MCF 10A (cell line): ENCODE measurements at regions not wholly inside any gene's neighbourhood (a gene's known extent, or its start where the extent isn't known, plus 50 kb on each side); places are given as distances from the start of the nearest gene placed in this dataset.
A peak's percentile ranks its signal among the peaks of the same experiment; 100 is the strongest.

Experiments
- BruUV-seq: library from RNA; stranded (reverse); fragments of 400-500 nt; replicated peaks from 2 replicates; lab custom pipeline; 2021; lab: Mats Ljungman, UMichigan
- CTCF ChIA-PET: fragments of 300-600 bp; sonication (Branson Sonifier 250); formaldehyde crosslinking; extraction: SDS; loops from one replicate; lab custom pipeline; 2021; ENCODE audit warnings: antibody characterized with exemption, inconsistent platforms; lab: Yijun Ruan, JAX
- POLR2A ChIA-PET: fragments of 300-600, 350-650 bp; sonication (Branson Sonifier 250); formaldehyde crosslinking; extraction: SDS; loops from one replicate; lab custom pipeline; 2020; ENCODE audit warnings: antibody characterized with exemption, inconsistent platforms; lab: Yijun Ruan, JAX
- DNase-seq: peaks from one replicate; pipeline ENCODE4 v3.0.0-alpha.2; 2018; ENCODE audit not compliant: unreplicated experiment
- H3K27ac Mint-ChIP-seq: one replicate; pipeline ENCODE4 v1.8.0; 2022; ENCODE audit warnings: mild to moderate bottlenecking, low read depth, mixed read lengths; ENCODE audit not compliant: unreplicated experiment
- H3K27me3 Mint-ChIP-seq: one replicate; pipeline ENCODE4 v1.8.0; 2022; ENCODE audit warnings: mixed read lengths; ENCODE audit not compliant: insufficient read depth, unreplicated experiment
- H3K36me3 Mint-ChIP-seq: one replicate; pipeline ENCODE4 v1.8.0; 2022; ENCODE audit warnings: mild to moderate bottlenecking, moderate library complexity, mixed read lengths; ENCODE audit not compliant: insufficient read depth, unreplicated experiment
- H3K4me1 Mint-ChIP-seq: one replicate; pipeline ENCODE4 v1.8.0; 2022; ENCODE audit warnings: mixed read lengths; ENCODE audit not compliant: insufficient read depth, unreplicated experiment
- H3K4me3 Mint-ChIP-seq: one replicate; pipeline ENCODE4 v1.8.0; 2022; ENCODE audit warnings: mild to moderate bottlenecking, moderate library complexity, mixed read lengths; ENCODE audit not compliant: unreplicated experiment
- H3K9me3 Mint-ChIP-seq: one replicate; pipeline ENCODE4 v1.8.0; 2022; ENCODE audit warnings: mixed read lengths; ENCODE audit not compliant: unreplicated experiment
- intact Hi-C: fragments of 100-400 bp; cut with micrococcal nuclease; formaldehyde crosslinking; loops from 2 replicates; pipeline ENCODE4 v1.14.1; 2022
- TF ChIP-seq, protein P1 (sequence below): fragments of 200-600 bp; IDR thresholded peaks from one replicate; pipeline ENCODE4 v1.8.0; 2022; ENCODE audit warnings: antibody characterized with exemption, mild to moderate bottlenecking; ENCODE audit not compliant: unreplicated experiment

DNA sequence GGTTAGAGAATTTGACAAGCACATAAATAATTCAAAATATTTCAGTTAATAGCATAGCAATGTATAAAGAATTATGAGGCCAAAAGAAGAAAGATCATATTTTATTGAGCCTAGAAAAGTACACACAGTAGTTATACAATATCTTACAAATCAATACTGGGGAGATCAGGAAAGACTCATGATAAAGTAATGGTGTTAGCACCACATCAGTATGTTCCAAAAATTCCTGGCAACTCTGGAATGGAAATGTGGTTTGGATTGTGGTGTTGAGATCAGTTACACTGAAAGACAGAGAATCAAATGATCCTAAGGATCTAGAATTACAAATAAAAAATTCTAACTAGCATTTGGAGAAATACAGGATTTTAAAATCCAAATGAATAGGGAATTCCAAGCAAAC is 420.5 kb upstream of the CNTNAP2 start:
- H3K9me3 Mint-ChIP-seq: no peaks in the 10 kb centered on the region
- DNase-seq: no peak
- no peaks in the 10 kb centered on the region for H3K27me3 Mint-ChIP-seq
- intact Hi-C loops: no loop called here
- H3K4me1 Mint-ChIP-seq: peaks cover 6% of the 10 kb centered on the region
- ChIA-PET CTCF (no interaction called here), POLR2A (interaction anchor here (0.7 kb wide), 1 partner anchor 35 kb away, joined by 3 read pairs; no protein-coding TSS in a partner anchor)
- TF ChIP-seq, protein P1, sequence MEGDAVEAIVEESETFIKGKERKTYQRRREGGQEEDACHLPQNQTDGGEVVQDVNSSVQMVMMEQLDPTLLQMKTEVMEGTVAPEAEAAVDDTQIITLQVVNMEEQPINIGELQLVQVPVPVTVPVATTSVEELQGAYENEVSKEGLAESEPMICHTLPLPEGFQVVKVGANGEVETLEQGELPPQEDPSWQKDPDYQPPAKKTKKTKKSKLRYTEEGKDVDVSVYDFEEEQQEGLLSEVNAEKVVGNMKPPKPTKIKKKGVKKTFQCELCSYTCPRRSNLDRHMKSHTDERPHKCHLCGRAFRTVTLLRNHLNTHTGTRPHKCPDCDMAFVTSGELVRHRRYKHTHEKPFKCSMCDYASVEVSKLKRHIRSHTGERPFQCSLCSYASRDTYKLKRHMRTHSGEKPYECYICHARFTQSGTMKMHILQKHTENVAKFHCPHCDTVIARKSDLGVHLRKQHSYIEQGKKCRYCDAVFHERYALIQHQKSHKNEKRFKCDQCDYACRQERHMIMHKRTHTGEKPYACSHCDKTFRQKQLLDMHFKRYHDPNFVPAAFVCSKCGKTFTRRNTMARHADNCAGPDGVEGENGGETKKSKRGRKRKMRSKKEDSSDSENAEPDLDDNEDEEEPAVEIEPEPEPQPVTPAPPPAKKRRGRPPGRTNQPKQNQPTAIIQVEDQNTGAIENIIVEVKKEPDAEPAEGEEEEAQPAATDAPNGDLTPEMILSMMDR: no peak
- no peak overlapping the region for H3K27ac Mint-ChIP-seq
- H3K4me3 Mint-ChIP-seq: no peak overlapping the region
- BruUV-seq: no TSS peak
- no peaks in the 10 kb centered on the region for H3K36me3 Mint-ChIP-seq

DNA sequence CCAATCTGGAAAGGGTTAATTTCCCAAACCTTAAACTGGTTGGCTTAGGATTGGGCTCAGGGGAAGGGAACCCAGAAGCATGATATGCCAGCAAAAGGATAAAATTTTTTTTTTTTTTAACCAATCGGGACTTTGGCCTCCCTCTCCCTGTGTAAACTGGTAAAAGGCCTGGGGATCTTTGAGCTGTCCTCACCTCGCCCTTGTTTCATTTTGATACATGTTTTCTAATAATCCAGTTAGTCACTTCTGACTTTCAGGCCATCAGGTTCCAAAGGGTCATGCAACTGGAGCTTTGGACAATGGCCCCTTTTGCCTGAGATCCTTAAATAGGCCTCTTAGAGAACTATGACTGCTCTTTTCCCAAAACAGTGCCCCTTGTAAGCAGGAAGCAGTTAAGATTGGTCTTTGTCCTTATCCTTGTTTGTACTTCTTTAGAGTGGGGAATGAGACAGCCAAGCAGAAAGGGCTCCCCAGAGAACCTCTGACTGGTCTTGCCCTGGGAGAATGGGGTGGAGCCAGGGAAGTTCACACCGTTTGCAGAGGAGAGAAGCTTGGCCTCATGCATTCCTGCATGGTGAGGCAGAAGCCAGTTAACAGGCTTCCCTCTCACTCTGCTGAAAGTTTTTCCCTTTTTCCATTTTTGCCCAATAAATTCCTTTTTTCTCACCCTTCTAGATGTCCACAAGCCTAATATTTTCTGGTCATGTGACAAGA is 424.2 kb upstream of the CNTNAP2 start:
- Mint-ChIP-seq H3K27ac (no peak overlapping the region), H3K9me3 (no peaks in the 10 kb centered on the region), H3K27me3 (peaks cover 16% of the 10 kb centered on the region), H3K36me3 (no peaks in the 10 kb centered on the region), H3K4me3 (no peak overlapping the region), H3K4me1 (peaks cover 6% of the 10 kb centered on the region)
- intact Hi-C loops: no loop called here
- POLR2A ChIA-PET: interaction anchor here (0.6 kb wide), 1 partner anchor 205 kb away, joined by 3 read pairs; no protein-coding TSS in a partner anchor
- DNase-seq: peak; percentile 14
- BruUV-seq: no TSS peak
- TF ChIP-seq, protein P1: no peak
- CTCF ChIA-PET: no interaction called here

DNA sequence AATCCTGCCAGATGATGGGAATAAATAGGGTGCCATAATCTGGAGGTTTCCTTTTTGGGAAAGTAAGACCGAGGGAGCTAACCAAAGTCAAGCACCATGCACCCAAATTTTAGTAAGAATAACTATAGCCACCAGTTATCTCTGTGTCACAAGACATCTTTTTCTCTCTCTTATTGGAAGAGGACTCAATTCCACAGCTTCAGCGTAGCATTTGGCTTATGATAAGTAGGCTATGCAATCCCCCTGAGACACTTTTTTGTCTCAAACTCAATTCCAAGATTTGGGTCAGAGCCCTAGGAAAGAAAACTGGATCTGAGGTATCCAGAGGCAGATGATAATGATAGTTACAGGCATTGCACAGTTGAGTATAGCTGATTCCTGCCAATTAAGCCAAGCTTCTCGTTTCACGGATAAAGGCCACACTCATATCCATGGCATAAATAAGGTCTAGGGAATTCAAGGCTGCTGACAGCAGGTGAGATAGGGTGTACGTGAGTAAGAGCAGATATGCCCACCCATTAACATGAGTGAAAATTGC is 425.2 kb upstream of the CNTNAP2 start:
- Mint-ChIP-seq H3K4me1 (peaks cover 6% of the 10 kb centered on the region), H3K9me3 (no peaks in the 10 kb centered on the region), H3K4me3 (no peak overlapping the region), H3K36me3 (no peaks in the 10 kb centered on the region), H3K27me3 (peaks cover 20% of the 10 kb centered on the region), H3K27ac (no peak overlapping the region)
- ChIA-PET CTCF (interaction anchor here (0.6 kb wide), 1 partner anchor 1112 kb away, joined by 3 read pairs; no protein-coding TSS in a partner anchor), POLR2A (interaction anchor here (0.7 kb wide), 1 partner anchor 26 kb away, joined by 3 read pairs; no protein-coding TSS in a partner anchor)
- TF ChIP-seq, protein P1: no peak
- BruUV-seq: no TSS peak
- no peak for DNase-seq
- intact Hi-C loops: no loop called here

DNA sequence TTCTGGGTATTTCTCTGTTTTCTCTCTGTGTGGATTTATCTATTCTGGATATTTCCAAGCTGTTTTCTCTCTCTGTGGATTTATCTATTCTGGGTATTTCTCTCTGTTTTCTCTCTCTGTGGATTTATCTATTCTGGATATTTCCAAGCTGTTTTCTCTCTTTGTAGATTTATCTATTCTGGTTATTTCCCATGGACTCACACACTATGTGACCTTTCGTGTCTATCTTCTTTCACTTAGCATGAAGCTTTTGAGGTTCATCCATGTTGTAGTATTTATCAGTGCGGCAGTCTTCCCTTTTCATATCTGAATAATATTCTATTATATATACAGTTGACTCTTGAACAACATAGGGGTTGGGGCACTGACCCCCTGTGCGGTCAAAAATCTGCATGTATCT is 435.0 kb upstream of the CNTNAP2 start:
- peaks cover 82% of the 10 kb centered on the region for H3K27me3 Mint-ChIP-seq
- intact Hi-C loops: no loop called here
- no peaks in the 10 kb centered on the region for H3K36me3 Mint-ChIP-seq
- no peaks in the 10 kb centered on the region for H3K9me3 Mint-ChIP-seq
- ChIA-PET CTCF (no interaction called here), POLR2A (no interaction called here)
- H3K4me1 Mint-ChIP-seq: no peaks in the 10 kb centered on the region
- no TSS peak for BruUV-seq
- TF ChIP-seq, protein P1: no peak
- H3K4me3 Mint-ChIP-seq: no peak overlapping the region
- DNase-seq: no peak
- no peak overlapping the region for H3K27ac Mint-ChIP-seq
